Activated B cell treated with CpG ODN at 0.5 μM for 24 hours (primary cell): ENCODE measurements at regions not wholly inside any gene's neighbourhood (a gene's known extent, or its start where the extent isn't known, plus 50 kb on each side); places are given as distances from the start of the nearest gene placed in this dataset.

ENCODE experiments used
- ATAC-seq: fragments of 200-7000 bp; cut with Tn5 transposase; one replicate; pipeline ENCODE4 v1.10.0; 2021; ENCODE audit warnings: low read depth, mild to moderate bottlenecking, moderate library complexity
- CTCF ChIA-PET: fragments of 350-600 bp; sonication (Branson Sonifier 250); formaldehyde crosslinking; loops from one replicate; lab custom pipeline; 2021; ENCODE audit warnings: antibody characterized with exemption; lab: Charles Lee
- POLR2A ChIA-PET: fragments of 350-600 bp; sonication (Branson Sonifier 250); formaldehyde crosslinking; loops from one replicate; lab custom pipeline; 2021; ENCODE audit warnings: antibody characterized with exemption; lab: Charles Lee
- DNase-seq: peaks from one replicate; pipeline ENCODE4 v3.0.0; 2022
- H3K27ac Mint-ChIP-seq: one replicate; pipeline ENCODE4 v1.8.0; 2020; ENCODE audit warnings: mixed read lengths
- H3K27me3 Mint-ChIP-seq: one replicate; pipeline ENCODE4 v1.8.0; 2021; ENCODE audit warnings: mixed read lengths
- H3K36me3 Mint-ChIP-seq: one replicate; pipeline ENCODE4 v1.8.0; 2021; ENCODE audit warnings: low read depth, mixed read lengths
- H3K4me1 Mint-ChIP-seq: one replicate; pipeline ENCODE4 v1.8.0; 2021; ENCODE audit warnings: mixed read lengths
- H3K4me3 Mint-ChIP-seq: one replicate; pipeline ENCODE4 v1.8.0; 2020; ENCODE audit warnings: mild to moderate bottlenecking, mixed read lengths
- H3K9me3 Mint-ChIP-seq: one replicate; pipeline ENCODE4 v1.8.0; 2020; ENCODE audit warnings: mixed read lengths
- CTCF ChIP-seq: fragments of 200-600 bp; IDR thresholded peaks from one replicate; pipeline ENCODE4 v1.8.0; 2022; ENCODE audit warnings: antibody characterized with exemption, mild to moderate bottlenecking
- intact Hi-C: fragments of 100-400 bp; cut with micrococcal nuclease; formaldehyde crosslinking; loops from one replicate; pipeline ENCODE4 v1.15.1; 2024

- intact Hi-C loops: no loop called here
- CTCF ChIA-PET: no interaction called here
Observed at GRCh38 chr2:184169366-184169765, 429.0 kb upstream of the ZNF804A start.

GRCh38 chr2:184174493-184175104 is 423.7 kb upstream of the ZNF804A start:
- POLR2A ChIA-PET: no interaction called here
- CTCF ChIA-PET: no interaction called here
- TF ChIP-seq CTCF: no peak
- H3K27ac Mint-ChIP-seq: no peak overlapping the region
- H3K36me3 Mint-ChIP-seq: no peaks in the 10 kb centered on the region
- no peaks in the 10 kb centered on the region for H3K4me1 Mint-ChIP-seq
- ATAC-seq (no peak), DNase-seq (no peak)
- H3K9me3 Mint-ChIP-seq: peaks cover 3% of the 10 kb centered on the region
- intact Hi-C loops: no loop called here
- no peak overlapping the region for H3K4me3 Mint-ChIP-seq
- no peaks in the 10 kb centered on the region for H3K27me3 Mint-ChIP-seq

More at GRCh38 chr2:184169366-184169765, 429.0 kb upstream of the ZNF804A start:
- no peak for TF ChIP-seq CTCF
- H3K27ac Mint-ChIP-seq: no peak overlapping the region
- H3K4me1 Mint-ChIP-seq: no peaks in the 10 kb centered on the region
- no peak for ATAC-seq
- no peaks in the 10 kb centered on the region for H3K27me3 Mint-ChIP-seq
- POLR2A ChIA-PET: no interaction called here
- no peak overlapping the region for H3K4me3 Mint-ChIP-seq
- peaks cover 9% of the 10 kb centered on the region for H3K9me3 Mint-ChIP-seq
- no peak for DNase-seq
- no peaks in the 10 kb centered on the region for H3K36me3 Mint-ChIP-seq

GRCh38 chr2:184178229-184178628 is 420.1 kb upstream of the ZNF804A start:
- ChIA-PET POLR2A (no interaction called here), CTCF (no interaction called here)
- TF ChIP-seq CTCF: no peak
- Mint-ChIP-seq H3K36me3 (no peaks in the 10 kb centered on the region), H3K4me3 (no peak overlapping the region), H3K27me3 (no peaks in the 10 kb centered on the region), H3K9me3 (no peaks in the 10 kb centered on the region), H3K4me1 (no peaks in the 10 kb centered on the region), H3K27ac (no peak overlapping the region)
- intact Hi-C loops: no loop called here
- DNase-seq (no peak), ATAC-seq (no peak)

- Mint-ChIP-seq H3K4me1 (no peaks in the 10 kb centered on the region), H3K27me3 (no peaks in the 10 kb centered on the region), H3K9me3 (peaks cover 8% of the 10 kb centered on the region), H3K36me3 (no peaks in the 10 kb centered on the region), H3K4me3 (no peak overlapping the region), H3K27ac (no peak overlapping the region)
- ChIA-PET POLR2A (no interaction called here), CTCF (no interaction called here)
- ATAC-seq (no peak), DNase-seq (no peak)
- intact Hi-C loops: no loop called here
- TF ChIP-seq CTCF: no peak
Observed at GRCh38 chr2:184186436-184186835, 411.9 kb upstream of the ZNF804A start.

- Mint-ChIP-seq H3K27ac (no peak overlapping the region), H3K4me1 (no peaks in the 10 kb centered on the region), H3K4me3 (no peak overlapping the region), H3K36me3 (no peaks in the 10 kb centered on the region), H3K9me3 (peaks cover 8% of the 10 kb centered on the region), H3K27me3 (no peaks in the 10 kb centered on the region)
- DNase-seq: no peak
- ATAC-seq: no peak
- TF ChIP-seq CTCF: no peak
- ChIA-PET POLR2A (no interaction called here), CTCF (no interaction called here)
- intact Hi-C loops: no loop called here
Observed at GRCh38 chr2:184187421-184187971, 410.8 kb upstream of the ZNF804A start.
